ENCODE measurements at regions not wholly inside any gene's neighbourhood (a gene's known extent, or its start where the extent isn't known, plus 50 kb on each side); places are given as distances from the start of the nearest gene placed in this dataset.
"Not testable (repeated sequence)": the region's sequence is repeated elsewhere in the genome, so short reads cannot be mapped to it uniquely, and the experiment has no call there.

DNA sequence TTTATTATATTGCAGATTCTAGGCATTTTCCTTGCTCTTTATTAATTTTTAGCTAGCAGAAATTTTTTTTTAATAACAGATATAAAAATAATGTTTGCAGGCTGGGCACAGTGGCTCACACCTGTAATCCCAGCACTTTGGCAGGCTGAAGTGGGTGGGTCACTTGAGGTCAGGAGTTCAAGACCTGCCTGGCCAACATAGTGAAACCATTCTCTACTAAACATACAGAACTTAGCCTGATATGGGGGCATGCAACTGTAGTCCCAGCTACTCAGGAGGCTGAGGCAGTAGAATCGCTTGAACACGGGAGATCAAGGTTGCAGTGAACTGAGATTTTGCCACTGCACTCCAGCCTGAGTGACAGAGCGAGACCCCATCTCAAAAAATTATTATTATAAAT is 304.6 kb upstream of the KCND2 start:
- not testable (repeated sequence) for FAIRE-seq

DNA sequence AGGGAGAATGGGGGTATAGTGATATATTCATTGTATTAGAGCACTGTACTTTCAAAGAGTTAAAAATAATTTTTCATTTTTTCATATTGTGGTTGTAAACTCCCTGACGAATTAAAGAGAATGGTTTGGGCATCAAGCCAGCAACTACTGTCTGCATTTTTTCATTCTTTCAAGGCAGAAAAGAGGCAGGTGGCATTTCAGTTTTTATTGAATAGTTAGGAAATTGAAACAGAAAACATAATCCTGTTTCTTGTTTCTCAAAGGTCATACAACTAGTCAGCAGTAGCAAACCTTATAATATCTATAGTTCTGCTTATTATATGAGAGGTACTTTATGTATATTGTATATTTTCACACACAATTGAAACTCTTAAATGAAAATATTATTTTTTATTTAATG is 303.9 kb upstream of the KCND2 start:
- no peak for FAIRE-seq

DNA sequence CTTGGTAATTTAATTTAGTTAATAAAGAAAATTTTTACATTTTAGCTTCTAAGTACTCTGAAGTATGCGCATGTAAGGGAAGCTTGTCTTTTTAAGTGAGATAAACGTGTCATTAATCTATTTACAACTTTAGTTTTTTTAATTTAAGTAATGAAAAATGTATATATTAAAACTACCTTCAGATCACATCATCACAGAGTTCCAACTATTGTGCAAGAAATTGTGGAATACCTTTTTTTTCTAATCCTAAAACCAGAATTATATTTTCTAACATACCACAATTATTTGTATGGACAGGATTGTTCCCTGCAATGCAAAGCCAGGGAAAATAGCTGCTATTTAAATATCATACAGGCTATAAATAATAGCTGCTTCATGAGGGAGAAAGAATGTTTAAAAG is 303.2 kb upstream of the KCND2 start:
- FAIRE-seq = no peak

DNA sequence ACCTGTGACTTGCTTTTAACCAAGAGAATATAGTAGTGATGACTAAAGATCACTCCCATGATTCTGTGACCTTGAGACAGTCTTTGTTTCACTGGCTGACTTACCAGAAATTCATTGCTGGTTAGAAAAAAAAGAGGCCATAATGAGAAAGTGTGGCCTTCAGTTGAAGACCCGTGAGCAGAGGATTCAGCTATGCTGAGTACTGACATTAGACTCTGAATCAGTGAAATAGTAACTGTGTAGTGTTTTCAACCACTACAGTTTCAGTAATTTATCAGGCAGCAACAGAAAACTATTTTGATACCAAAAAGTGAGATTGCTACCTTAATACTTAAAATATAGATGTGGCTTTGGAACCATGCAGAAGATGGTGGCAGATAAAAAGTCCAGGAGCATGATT is 298.0 kb upstream of the KCND2 start:
- no peak for FAIRE-seq

DNA sequence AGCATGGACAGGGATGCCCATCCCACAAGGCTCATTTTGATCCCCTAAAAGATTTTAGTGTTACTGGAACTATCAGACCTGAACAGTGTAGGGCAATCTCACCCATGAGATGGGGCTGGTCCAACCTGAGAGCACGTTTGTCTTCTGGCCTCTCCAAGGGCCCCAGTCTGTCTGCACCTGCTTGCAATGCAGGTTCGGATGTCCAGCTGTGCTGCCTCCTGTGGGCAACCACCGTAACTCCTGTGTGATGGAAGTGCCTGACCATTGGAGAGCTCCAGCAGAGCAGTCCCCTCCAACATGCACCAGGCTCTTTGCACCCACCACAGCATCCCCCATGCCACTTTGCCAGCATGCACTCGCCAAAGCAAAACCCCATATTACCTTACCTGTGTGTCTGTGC is 290.1 kb upstream of the KCND2 start:
- no peak for FAIRE-seq

DNA sequence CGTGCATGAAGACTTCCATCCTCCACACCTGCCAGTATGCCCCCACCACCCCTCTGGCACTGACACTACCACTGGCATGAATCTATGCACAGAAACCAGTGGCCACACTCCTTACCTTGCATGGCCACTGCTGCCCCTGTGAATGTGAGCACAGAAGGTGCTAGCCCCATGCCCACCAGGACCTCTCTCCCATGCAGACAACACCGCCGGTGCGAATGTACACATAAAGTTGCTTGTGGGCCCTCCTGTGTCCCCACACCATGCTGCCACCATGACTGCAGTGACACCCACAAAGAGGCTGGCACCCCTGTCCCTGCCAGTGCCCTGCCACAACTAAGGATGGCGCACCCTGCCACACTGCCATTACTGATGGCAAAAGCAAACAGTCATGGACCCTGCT is 289.5 kb upstream of the KCND2 start:
- no peak for FAIRE-seq

DNA sequence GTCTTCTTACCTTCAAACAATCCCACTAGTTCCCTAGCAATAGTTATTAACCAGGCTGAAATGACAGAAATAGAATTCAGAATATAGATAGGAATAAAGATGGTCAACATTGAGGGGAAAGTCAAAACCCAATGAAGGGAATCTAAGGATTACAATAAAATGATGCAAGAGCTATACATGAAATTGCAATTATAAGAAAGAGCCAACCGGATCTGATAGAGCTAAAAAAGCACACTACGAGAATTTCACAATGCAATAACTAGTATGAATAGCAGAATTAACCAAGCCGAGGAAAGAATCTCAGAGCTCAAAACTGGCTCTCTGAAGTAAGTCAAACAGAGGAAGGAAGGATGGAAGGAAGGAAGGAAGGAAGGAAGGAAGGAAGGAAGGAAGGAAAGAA is 288.7 kb upstream of the KCND2 start:
- FAIRE-seq = no peak

DNA sequence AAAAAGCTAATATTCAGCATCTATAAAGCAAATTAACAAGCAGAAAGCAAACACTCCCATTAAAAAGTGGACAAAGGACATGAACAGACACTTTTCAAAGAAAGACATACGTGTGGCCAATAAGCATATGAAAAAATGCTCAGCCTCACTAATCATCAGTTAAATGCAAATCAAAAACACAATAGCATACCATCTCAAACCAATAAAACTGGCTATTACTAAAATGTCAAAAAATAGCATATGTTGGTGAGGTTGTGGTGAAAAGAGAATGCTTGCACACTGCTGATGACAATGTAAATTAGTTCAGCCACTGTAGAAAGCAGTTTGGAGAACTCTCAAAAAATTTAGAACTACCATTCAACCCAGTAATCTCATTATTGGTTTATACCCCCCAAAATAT is 284.6 kb upstream of the KCND2 start:
- no peak for FAIRE-seq

DNA sequence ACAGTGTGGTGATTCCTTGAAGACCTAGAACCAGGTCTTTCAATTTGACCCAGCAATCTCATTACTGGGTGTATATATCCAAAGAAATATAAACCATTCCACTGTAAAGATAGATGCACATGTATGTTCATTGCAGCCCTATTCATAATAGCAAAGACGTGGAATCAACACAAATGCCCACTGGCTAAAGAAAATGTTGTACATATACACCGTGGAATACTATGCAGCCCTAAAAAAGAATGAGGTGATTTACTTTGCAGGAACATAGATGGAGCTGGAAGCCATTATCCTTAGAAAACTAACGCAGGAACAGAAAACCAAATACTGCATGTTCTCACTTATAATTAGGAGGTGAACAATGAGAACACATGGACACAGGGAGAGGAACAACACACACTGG is 278.0 kb upstream of the KCND2 start:
- no peak for FAIRE-seq

DNA sequence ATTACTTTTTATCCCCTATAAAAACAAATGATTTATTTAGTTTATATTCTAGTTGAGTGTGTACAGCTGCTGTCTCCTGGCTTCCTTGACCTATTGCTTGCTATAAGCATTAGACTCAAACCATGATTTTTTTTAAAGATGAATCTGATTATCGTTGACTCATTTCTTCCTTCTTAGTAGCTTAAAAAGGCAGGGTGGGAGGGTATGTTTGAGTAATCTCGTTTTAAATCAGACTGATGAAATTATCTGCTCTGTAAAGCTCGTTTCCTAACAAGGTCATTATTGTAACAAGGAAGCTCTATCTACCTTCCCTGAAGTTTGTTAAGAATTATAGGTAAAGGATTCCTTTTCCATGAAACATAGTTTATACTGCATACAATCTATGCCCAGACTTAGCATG is 276.3 kb upstream of the KCND2 start:
- FAIRE-seq = no peak

DNA sequence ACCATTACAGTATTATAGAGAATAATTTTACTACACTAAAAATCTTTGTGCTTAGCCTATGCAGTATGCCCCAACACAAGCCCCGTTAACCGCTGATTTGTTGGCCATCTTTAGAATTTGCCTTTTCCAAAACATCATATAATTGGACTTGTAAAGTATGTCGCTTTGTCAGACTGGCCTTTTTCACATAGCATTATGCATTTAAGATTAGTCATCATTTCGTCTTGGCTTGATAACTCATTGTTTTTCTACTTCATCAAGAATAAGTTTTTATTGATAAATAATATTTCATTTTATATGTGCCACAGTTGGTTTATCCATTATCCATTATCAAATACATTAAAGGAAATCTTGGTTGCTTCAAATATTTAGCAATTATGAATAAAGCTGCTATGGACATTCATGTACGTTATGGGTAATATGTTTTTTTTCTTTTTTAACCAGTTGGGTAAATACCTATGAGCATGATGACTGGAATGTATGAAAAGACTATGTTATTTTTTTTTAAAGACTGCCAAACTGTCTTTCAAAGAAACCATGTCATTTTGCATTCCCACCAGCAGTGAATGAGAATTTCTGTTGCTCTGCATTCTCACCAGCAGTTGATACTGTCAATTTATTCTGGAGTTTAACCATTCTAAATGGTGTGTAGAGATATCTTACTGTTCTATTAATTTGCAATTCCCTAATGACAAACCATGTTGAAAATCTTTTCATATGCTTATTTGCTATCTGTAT is 273.1 kb upstream of the KCND2 start:
- no peak for FAIRE-seq

DNA sequence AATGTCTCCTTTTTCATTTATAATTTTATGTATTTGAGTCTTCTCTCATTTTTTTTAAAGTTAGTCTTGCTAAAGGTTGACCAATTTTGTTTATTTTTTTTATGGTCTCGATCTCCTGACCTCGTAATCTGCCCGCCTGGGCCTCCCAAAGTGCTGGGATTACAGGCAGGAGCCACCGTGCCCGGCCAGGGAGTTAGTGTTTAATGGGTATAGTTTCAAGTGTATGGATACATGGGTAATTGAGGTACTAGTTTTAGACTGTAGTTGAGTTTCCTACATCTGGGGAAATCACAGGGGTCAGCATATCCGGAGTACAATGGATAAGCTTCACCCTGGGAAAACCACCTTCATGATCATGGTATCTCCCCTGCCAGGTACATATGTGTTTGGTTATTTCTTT is 267.3 kb upstream of the KCND2 start:
- no peak for FAIRE-seq

DNA sequence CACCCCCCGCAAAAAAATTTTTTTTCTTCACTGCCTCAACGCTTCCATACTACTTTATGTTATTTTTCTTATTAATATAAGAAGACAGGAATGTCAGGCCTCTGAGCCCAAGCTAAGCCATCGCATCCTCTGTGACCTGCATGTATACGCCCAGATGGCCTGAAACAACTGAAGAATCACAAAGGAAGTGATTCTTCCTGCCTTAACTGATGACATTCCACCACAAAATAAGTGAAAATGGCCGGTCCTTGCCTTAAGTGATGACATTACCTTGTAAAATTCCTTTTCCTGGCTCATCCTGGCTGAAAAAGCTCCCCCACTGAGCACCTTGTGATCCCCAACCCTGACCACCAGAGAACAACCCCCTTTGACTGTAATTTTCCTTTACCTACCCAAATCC is 258.7 kb upstream of the KCND2 start:
- not testable (repeated sequence) for FAIRE-seq

DNA sequence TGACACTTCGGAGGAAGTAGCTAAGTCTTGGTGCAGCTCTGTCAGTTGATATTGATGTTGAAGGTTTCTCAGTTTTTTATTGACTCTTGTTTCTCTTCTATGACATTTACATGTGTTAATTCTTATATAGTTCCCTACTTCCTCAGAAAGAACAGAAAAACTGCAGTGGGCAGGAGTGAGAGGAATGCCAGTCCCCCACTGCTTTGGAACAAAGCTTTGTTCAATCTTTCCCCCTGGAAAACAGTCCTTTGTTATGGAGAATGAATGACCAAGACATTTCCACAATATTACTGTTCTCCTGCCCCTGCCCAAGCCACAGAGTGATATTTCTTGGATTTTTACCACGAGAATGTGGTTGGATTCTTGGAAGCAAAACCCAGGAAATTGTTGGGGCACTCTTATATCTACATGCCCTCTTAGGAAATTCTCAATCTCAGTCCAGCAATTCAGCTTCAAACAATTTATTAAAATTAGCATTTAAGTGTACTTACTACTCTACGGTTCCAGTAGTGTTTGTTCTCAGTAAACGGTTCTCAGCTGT is 258.0 kb upstream of the KCND2 start:
- FAIRE-seq = no peak

DNA sequence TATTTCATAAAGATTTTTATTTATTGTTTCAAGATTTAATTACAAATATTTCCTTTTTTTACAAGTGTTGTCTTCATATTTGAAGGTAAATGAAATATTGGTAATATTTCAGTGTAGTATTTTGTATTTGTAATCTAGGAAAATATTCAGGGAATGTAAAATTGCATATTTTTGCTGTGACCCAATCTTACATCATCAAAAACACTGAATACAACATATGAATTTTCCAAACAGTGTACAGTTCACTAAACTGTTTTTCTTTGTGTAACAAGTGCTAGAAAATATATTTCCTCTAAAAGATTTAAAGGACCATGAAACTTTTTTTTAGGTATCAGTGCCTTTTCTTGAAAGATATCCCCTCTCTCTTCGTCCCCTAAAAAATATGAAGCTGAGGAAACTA is 251.9 kb upstream of the KCND2 start:
- FAIRE-seq = no peak

DNA sequence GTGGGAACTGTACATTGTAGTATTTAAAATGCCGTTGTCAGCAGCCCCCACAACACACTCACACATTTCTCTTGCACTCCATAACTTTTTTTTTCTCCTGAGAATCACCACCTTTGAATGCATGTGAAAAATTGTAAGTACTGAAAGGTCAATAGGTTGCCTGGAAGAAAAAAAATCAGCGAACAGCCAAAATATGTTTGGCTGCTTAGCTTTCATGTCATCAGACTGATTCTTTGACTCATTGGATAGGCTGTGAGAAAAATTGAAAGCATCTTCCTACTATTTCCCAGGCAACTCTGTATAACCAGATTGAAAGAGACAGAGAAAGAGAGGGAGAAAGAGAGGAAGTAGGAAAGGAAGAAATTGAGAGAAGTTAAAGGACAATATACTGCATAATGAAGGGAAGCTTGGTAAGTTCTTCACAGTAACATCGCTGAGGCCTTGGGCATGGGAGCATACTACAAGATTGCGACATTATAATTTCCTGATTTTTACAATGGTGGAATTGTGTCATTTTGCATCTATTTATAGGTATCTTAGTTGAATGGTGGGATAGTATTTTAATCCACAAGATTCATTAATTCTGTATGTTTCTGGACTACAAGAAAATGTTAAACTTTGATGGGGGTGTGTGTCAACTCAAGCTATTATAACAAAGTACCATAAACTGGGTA is 249.3 kb upstream of the KCND2 start:
- FAIRE-seq = no peak

DNA sequence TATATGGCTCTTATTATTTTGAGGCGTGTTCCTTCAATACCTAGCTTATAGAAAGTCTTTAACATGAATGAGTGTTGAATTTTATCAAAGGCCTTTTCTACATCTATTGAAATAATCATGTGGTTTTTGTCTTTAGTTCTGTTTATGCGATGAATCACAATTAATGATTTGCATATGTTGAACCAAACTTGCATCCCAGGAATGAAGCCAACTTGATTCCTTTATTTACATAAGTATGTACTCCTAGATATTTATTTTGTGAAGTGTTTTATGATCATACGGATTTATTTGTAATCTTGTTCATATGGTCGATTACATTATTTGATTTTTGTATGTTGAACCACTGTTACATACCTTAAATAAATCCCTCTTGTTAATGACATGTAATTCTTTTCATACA is 244.3 kb upstream of the KCND2 start:
- FAIRE-seq = no peak

DNA sequence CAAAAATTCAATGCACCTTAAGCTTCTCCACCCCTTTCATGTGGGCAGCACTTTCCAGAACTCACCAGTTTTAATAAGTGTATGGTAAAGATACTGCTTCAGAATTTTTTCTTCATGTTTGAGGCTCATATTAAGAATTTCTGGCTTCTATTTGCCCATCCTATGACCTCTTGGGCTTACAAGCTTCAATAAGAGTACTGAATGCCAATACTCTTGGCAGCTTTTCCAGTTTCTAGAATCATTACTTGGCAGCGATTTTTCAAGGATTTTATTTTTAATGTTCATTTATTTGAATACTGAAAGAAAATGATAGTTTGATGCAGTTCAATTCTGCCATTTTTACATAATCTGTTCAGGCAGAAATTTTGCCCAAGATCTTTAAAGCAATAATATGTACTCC is 242.1 kb upstream of the KCND2 start:
- FAIRE-seq = no peak

DNA sequence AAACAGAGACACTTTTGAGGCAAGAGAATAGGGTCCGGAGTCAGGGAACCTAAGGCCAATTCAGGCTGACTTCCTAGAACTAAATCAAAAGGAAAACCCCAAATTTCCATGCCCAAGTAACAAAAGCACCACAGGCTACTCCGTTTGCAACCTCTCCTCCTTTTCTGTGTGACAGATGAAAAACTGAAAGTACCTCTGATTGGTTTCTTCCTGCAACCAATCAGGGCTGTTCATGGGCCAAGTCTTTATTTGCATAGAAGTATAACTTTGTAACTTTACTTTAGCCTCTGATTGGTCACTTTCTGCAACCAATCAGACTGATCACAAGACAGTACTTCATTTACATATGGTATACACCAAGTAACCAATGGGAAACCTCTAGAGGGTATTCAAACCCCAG is 239.9 kb upstream of the KCND2 start:
- FAIRE-seq = no peak

DNA sequence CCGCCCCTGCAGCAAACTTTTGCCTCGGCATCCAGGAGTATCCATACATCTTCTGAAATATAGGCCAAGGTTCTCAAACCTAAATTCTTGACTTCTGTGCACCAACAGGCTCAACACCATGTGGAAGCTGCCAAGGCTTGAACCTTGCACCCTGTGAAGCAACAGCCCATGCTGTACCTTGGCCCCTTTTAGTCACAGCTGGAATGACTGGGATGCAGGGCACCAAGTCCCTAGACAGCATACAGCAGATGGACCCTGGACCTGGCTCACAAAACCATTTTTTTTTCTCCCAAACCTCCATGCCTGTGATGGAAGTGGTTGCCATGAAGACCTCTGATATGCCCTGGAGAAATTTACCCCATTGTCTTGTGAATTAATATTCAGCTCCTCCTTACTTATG is 233.8 kb upstream of the KCND2 start:
- no peak for FAIRE-seq

DNA sequence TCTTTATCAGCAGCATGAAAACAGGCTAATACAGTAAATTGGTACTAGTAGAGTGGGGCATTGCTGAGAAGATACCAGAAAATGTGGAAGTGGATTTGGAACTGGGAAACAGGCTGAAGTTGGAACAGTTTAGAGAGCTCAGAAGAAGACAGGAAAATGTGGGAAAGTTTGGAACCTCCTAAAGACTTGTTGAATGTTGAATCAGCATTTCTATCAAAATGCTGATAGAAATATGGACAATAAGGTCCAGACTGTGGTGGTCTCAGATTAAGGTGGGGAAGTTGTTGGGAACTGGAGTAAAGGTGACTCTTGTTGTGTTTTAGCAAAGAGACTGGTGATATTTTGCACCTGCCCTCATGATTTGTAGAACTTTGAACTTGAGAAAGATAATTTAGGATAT is 231.2 kb upstream of the KCND2 start:
- FAIRE-seq = no peak

DNA sequence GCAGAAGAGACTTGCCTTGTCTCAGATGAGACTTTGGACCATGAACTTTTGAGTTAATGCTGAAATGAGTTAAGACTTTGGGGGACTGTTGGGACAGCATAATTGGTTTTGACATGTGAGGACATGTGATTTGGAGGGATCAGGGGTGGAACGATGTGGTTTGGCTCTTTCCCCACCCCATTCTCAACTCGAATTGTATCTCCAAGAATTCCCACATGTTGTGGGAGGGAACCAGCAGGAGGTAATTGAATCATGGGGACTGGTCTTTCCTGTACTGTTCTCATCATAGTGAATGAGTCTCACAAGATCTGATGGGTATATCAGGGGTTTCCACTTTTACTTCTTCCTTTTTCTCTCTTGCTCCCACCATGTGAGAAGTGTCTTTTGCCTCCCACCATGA is 229.7 kb upstream of the KCND2 start:
- FAIRE-seq = no peak

DNA sequence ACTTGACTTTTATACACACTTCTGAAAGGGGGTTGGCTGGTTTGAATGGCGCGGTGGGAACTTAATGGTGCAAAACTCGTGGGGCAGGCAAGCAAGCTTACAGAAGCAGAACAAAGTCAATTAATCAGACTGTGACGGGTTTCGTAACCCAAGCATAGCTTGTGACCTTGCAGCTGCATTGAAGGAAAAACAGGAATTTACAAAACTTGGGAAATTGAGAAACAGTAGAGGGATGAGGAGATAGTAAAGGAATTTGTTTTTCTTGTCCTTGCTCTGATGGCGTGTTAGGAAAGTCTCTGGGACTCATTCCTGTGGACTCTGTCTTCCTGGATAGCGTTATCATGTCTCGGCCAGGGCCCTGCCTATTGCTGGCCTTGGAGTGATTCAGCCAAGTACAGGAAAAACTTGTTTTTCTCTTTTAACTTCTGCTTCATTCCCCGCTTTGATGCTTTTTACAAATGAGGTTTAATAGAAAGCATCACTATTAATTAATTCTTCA is 220.0 kb upstream of the KCND2 start:
- no peak for FAIRE-seq

DNA sequence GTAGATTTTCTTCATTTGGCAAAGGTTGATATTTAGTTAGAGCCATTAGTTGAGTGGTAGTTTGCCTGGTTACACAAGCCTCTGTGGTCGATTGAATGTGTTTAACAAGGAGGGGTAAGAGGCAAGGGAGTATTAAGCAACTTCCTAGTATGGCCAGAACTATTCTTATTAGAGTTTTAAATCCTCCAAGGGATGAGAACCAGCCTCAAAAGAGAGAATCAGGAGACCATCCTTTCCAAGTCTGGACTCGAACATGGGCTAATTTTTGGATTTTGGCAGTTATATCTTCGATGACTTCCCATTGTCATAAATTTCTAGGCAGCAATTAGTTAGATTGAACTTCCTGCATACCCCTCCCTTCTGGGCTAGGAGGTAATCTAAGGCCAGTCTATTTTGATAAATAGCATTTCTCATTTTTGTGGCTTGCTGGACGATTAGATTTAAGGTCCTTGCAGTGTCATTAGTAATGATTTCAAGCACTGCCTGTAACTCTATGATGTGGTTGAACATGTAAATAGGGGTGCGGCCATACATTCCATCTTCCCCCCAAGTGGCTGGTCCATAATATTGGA is 219.5 kb upstream of the KCND2 start:
- no peak for FAIRE-seq
